ENCODE measurements at regions not wholly inside any gene's neighbourhood (a gene's known extent, or its start where the extent isn't known, plus 50 kb on each side); places are given as distances from the start of the nearest gene placed in this dataset.

DNA sequence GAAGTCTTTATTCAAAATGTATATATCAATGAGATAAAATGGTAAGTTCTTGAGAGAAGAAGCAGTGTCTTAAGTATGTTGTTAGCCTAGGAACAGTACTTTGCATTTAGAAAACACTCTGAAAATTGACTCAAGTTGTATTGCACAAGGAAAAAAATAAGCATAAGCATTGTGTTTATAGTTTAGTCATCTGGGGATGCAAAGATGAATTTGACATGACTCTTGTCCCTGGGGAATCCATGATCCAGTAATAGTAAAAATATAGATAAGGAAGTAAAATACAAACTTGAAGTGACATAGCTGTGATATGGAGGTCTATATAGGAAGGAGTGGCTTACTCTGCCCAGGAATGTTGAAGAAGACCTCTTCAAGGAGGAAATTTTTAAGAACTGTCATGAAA, 185.0 kb upstream of the PTBP2 start:
- no peak for TF ChIP-seq EZH2 (IDR thresholded peaks at IDR 0.05; ENCODE audit: borderline replicate concordance, low read depth, low read length)
- no peak for TF ChIP-seq TEAD2 (tag; IDR thresholded peaks at IDR 0.05)
- no peak for TF ChIP-seq FOXK1 (CRISPR knock-in tag; IDR thresholded peaks at IDR 0.05; ENCODE audit: borderline replicate concordance)
- no peak for TF ChIP-seq YBX1 (IDR thresholded peaks at IDR 0.05)
